ENCODE measurements at regions not wholly inside any gene's neighbourhood (a gene's known extent, or its start where the extent isn't known, plus 50 kb on each side); places are given as distances from the start of the nearest gene placed in this dataset.
A peak's percentile ranks its signal among the peaks of the same experiment; 100 is the strongest.

GRCh38 chr9:95731876-95732275 is 143.6 kb upstream of the ERCC6L2 start:
- no TSS peak for BruUV-seq (replicated peaks)
- Histone ChIP-seq H3K4me2 (ENCODE audit: low read depth, low read length) (no peak overlapping the region), H3K4me1 (ENCODE audit: insufficient read depth, low read length) (peaks cover 67% of the 10 kb centered on the region), H3K27ac (ENCODE audit: extremely low read length, insufficient read depth, low read length) (no peak overlapping the region), H3K4me3 (replicated peaks in 1 of 3; ENCODE audit: insufficient read depth in 1 of 3, low read depth in 2 of 3, low read length in 3 of 3) (no peak overlapping the region), H3K9me3 (ENCODE audit: low read length) (no peaks in the 10 kb centered on the region), H3K36me3 (replicated peaks in 1 of 2; ENCODE audit: control insufficient read depth in 1 of 2, insufficient read depth in 2 of 2, low read length in 2 of 2) (no peaks in the 10 kb centered on the region), H3K27me3 (ENCODE audit: control insufficient read depth in 1 of 2, insufficient read depth in 2 of 2, low read length in 2 of 2) (no peaks in the 10 kb centered on the region), H4K20me1 (ENCODE audit: insufficient read depth, low read length) (no peaks in the 10 kb centered on the region), H3K9ac (ENCODE audit: insufficient read depth, low read depth, low read length) (no peak overlapping the region), H2AFZ (ENCODE audit: low read length) (no peak overlapping the region), H3K79me2 (ENCODE audit: insufficient read depth, low read length) (no peaks in the 10 kb centered on the region)
- FAIRE-seq (no peak), DNase-seq (ENCODE audit: low spot score) (no peak), ATAC-seq (no peak)
- POLR2A ChIA-PET, result interaction anchor here (0.8 kb wide), 1 partner anchor 143 kb away, joined by 3 read pairs; the partner anchor contains the start of gene ERCC6L2
- TF ChIP-seq MAFK (conservative IDR thresholded peaks at IDR 0.05 in 1 of 2, IDR thresholded peaks at IDR 0.05 in 1 of 2; ENCODE audit: low read length in 2 of 2) (peak; percentile 14 to 53; a peak in 2 of 4 replicates), RBM22 (optimal IDR thresholded peaks at IDR 0.05; ENCODE audit: low read length) (no peak), ZNF678 (CRISPR knock-in tag; IDR thresholded peaks at IDR 0.05) (no peak), MAFF (IDR thresholded peaks at IDR 0.05; ENCODE audit: low read depth, low read length) (peak; percentile 50)
- in situ Hi-C loops (cut with HindIII; ENCODE audit: extremely low pct_ligation_motif_present, low pct_unique_long_range_greater_than_20kb) (no loop called here), intact Hi-C loops (cut with micrococcal nuclease; ENCODE audit: unreplicated experiment) (no loop called here)
- WGBS (ENCODE audit: low lambda C conversion rate), result 83% methylated on average over 3 of the region's 3 CpGs
- CTCF ChIA-PET (ENCODE audit: low intra/inter-chr PET ratio, low total read pairs), result no interaction called here

GRCh38 chr9:95729669-95730368 is 145.7 kb upstream of the ERCC6L2 start:
- Histone ChIP-seq H3K27ac (ENCODE audit: extremely low read length, insufficient read depth, low read length) (no peak overlapping the region), H3K9ac (ENCODE audit: insufficient read depth, low read depth, low read length) (no peak overlapping the region), H3K27me3 (ENCODE audit: control insufficient read depth in 1 of 2, insufficient read depth in 2 of 2, low read length in 2 of 2) (no peaks in the 10 kb centered on the region), H3K9me3 (ENCODE audit: low read length) (no peaks in the 10 kb centered on the region), H3K4me3 (replicated peaks in 1 of 3; ENCODE audit: insufficient read depth in 1 of 3, low read depth in 2 of 3, low read length in 3 of 3) (no peak overlapping the region), H3K4me1 (ENCODE audit: insufficient read depth, low read length) (peaks cover 71% of the 10 kb centered on the region), H3K79me2 (ENCODE audit: insufficient read depth, low read length) (no peaks in the 10 kb centered on the region), H3K36me3 (replicated peaks in 1 of 2; ENCODE audit: control insufficient read depth in 1 of 2, insufficient read depth in 2 of 2, low read length in 2 of 2) (no peaks in the 10 kb centered on the region), H3K4me2 (ENCODE audit: low read depth, low read length) (no peak overlapping the region), H2AFZ (ENCODE audit: low read length) (no peak overlapping the region), H4K20me1 (ENCODE audit: insufficient read depth, low read length) (no peaks in the 10 kb centered on the region)
- no peak for ATAC-seq
- WGBS (ENCODE audit: low lambda C conversion rate), result 49% methylated on average over 5 of the region's 5 CpGs
- DNase-seq (ENCODE audit: low spot score), result no peak
- CTCF ChIA-PET (ENCODE audit: low intra/inter-chr PET ratio, low total read pairs), result no interaction called here
- in situ Hi-C loops (cut with HindIII; ENCODE audit: extremely low pct_ligation_motif_present, low pct_unique_long_range_greater_than_20kb) (no loop called here), intact Hi-C loops (cut with micrococcal nuclease; ENCODE audit: unreplicated experiment) (loop anchor here (10.0 kb wide), 1 partner anchor 215 kb away; the partner anchor contains the start of gene PTCH1)
- no TSS peak for BruUV-seq (replicated peaks)
- FAIRE-seq, result no peak
- POLR2A ChIA-PET, result interaction anchor here (1.4 kb wide), 1 partner anchor 146 kb away, joined by 5 read pairs; the partner anchor contains the start of gene ERCC6L2
- no peak for TF ChIP-seq IKZF4 (CRISPR knock-in tag; IDR thresholded peaks at IDR 0.05; ENCODE audit: borderline replicate concordance, low read depth, not compliant biosample characterization)
- no peak for TF ChIP-seq ZNF788 (CRISPR knock-in tag; IDR thresholded peaks at IDR 0.05; ENCODE audit: borderline replicate concordance)
- TF ChIP-seq TBX2 (CRISPR knock-in tag; IDR thresholded peaks at IDR 0.05; ENCODE audit: borderline replicate concordance), result no peak
- TF ChIP-seq ZNF432 (CRISPR knock-in tag; IDR thresholded peaks at IDR 0.05; ENCODE audit: borderline replicate concordance), result no peak
- TF ChIP-seq HNRNPLL (IDR thresholded peaks at IDR 0.05; ENCODE audit: low read depth, low read length, poor library complexity, severe bottlenecking), result no peak
- TF ChIP-seq ZMYM4 (CRISPR knock-in tag; IDR thresholded peaks at IDR 0.05), result 0 out of 2 replicates have a peak, but pooled peaks have one; percentile 37
- TF ChIP-seq, protein P1, sequence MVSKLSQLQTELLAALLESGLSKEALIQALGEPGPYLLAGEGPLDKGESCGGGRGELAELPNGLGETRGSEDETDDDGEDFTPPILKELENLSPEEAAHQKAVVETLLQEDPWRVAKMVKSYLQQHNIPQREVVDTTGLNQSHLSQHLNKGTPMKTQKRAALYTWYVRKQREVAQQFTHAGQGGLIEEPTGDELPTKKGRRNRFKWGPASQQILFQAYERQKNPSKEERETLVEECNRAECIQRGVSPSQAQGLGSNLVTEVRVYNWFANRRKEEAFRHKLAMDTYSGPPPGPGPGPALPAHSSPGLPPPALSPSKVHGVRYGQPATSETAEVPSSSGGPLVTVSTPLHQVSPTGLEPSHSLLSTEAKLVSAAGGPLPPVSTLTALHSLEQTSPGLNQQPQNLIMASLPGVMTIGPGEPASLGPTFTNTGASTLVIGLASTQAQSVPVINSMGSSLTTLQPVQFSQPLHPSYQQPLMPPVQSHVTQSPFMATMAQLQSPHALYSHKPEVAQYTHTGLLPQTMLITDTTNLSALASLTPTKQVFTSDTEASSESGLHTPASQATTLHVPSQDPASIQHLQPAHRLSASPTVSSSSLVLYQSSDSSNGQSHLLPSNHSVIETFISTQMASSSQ (IDR thresholded peaks at IDR 0.05; ENCODE audit: low read depth), result no peak
- TF ChIP-seq, protein P1 (CRISPR knock-in tag; IDR thresholded peaks at IDR 0.05; ENCODE audit: borderline replicate concordance), result no peak

Data from HepG2 (cell line).